HEK293T (cell line): ENCODE measurements at regions not wholly inside any gene's neighbourhood (a gene's known extent, or its start where the extent isn't known, plus 50 kb on each side); places are given as distances from the start of the nearest gene placed in this dataset.
"Not testable (repeated sequence)": the region's sequence is repeated elsewhere in the genome, so short reads cannot be mapped to it uniquely, and the experiment has no call there.

Experiments
- ARNT ChIP-seq: fragments of 450-650 bp; IDR thresholded peaks from 2 replicates; pipeline ENCODE4 v1.6.1; 2017; ENCODE audit warnings: mild to moderate bottlenecking
- FOXK2 ChIP-seq: fragments of 450-650 bp; IDR thresholded peaks from 2 replicates; pipeline ENCODE4 v1.6.1; 2016; ENCODE audit warnings: mild to moderate bottlenecking
- FOXM1 ChIP-seq: fragments of 450-650 bp; IDR thresholded peaks from 2 replicates; pipeline ENCODE4 v1.6.1; 2017; ENCODE audit warnings: mild to moderate bottlenecking, borderline replicate concordance
- NFRKB ChIP-seq: fragments of 450-650 bp; IDR thresholded peaks from 2 replicates; pipeline ENCODE4 v1.6.1; 2016; ENCODE audit warnings: mild to moderate bottlenecking, moderate library complexity
- PKNOX1 ChIP-seq: fragments of 450-650 bp; IDR thresholded peaks from 2 replicates; pipeline ENCODE4 v1.6.1; 2016
- ZNF384 ChIP-seq: fragments of 450-650 bp; IDR thresholded peaks from 2 replicates; pipeline ENCODE4 v1.6.1; 2016

- TF ChIP-seq ARNT, PKNOX1, NFRKB, ZNF384, FOXM1, FOXK2: not testable (repeated sequence)
Observed at GRCh38 chr1:157294387-157295145, 156.4 kb upstream of the ETV3 start.
